HT-29 (cell line): ENCODE measurements at regions not wholly inside any gene's neighbourhood (a gene's known extent, or its start where the extent isn't known, plus 50 kb on each side); places are given as distances from the start of the nearest gene placed in this dataset.
"Not testable (repeated sequence)": the region's sequence is repeated elsewhere in the genome, so short reads cannot be mapped to it uniquely, and the experiment has no call there.

Source experiments
- DNase-seq: peaks from one replicate; pipeline ENCODE4 v3.0.0-alpha.2; 2015; ENCODE audit warnings: low spot score

- DNase-seq = not testable (repeated sequence)
Measured at GRCh38 chr13:84775920-84776319, 893.6 kb upstream of the SLITRK1 start.

- no peak for DNase-seq
Measured at GRCh38 chr13:84774111-84774510, 891.8 kb upstream of the SLITRK1 start.

GRCh38 chr13:84760956-84761355, 878.7 kb upstream of the SLITRK1 start:
- DNase-seq = no peak

GRCh38 chr13:84749126-84749525, 866.9 kb upstream of the SLITRK1 start:
- no peak for DNase-seq

- DNase-seq = no peak
Measured at GRCh38 chr13:84745051-84745551, 862.8 kb upstream of the SLITRK1 start.

GRCh38 chr13:84744203-84744602, 861.9 kb upstream of the SLITRK1 start:
- DNase-seq = no peak

DNA sequence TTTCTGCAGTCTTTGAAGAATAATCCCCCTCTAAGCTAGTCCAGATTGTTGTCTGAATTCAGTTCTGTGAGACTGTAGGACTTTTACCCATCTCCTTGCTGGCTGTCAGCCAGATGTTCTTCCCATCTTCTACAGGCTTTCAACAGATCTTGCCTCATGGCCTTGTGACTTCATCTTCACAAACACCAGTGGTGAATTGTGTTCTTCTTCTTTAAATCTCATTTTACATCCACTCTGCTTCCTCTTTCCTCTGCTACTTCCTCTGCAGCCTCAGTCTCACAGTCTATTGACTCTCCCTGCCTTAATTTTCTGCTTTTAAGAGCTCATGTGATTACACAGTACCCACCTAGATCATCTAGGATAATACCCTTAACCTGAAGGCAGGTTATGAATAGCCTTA, 859.0 kb upstream of the SLITRK1 start:
- DNase-seq = no peak

- DNase-seq = no peak
Measured at GRCh38 chr13:84739021-84739420, 856.7 kb upstream of the SLITRK1 start.

DNA sequence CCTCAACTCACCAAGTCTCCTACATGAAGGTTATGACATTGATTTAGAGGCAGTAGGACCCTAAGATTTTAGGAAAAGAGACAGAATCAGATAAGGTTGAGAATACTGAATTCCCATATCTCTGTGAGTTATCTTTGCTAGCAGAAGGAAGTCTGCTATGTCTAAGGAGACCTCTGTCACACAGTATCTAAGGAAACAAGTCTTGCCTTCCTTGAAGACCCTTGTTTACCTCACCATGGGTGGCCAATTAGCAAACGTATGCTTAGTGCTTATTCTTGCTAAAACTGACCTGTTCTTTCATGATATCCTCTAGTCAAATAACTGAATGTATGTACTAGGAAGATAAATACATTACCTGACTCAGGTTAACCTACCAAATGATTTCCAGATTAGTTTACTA, 855.4 kb upstream of the SLITRK1 start:
- no peak for DNase-seq

DNA sequence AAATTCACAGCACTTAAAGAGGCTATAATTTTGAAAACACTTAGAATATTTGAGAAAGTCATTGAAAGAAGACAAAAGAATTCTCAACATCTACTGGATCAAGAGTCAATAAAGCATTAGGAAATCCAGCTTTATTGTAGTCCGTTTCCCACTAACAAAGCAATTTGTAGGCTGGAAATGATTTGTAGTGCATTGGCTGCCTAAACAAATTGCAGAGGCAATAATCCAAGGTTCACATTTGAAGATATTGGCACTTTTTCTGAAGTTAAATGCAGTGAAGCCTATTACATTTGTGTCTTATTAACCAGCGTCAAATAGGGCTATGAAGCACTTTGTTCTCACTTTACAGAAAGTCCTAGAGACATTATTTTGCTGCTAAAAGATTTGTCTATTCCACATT, 848.1 kb upstream of the SLITRK1 start:
- DNase-seq = no peak

DNA sequence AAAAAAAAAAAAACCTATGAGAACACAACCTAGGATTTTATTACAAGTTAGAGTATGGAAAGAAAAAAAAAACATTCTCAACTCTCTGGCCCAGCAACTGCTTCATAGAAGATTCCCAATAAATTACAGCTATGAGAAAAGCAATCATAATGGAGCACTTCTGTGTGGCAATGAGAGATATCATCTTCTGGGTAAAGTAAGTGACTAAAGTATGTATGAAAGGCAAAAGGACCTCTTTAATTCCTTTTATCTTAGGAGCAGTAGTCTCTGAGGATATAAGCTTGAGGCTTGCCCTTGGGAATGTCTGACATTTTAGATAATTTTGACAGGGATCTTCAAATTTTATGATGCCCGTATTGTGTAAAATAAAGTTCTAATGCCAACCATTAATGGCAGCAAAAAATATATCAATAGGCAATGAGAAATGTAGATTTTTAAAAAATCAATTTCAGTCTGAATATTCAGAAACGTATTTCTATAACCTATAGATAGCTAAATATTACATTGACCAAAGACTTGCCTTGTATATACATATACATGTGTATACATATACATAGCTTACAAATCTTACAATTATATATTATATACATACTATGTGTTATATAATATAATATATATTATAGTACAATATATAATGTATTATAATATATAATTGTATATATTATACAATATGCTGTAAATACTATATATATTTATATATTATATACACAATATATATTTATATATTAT, 823.9 kb upstream of the SLITRK1 start:
- DNase-seq = no peak

DNA sequence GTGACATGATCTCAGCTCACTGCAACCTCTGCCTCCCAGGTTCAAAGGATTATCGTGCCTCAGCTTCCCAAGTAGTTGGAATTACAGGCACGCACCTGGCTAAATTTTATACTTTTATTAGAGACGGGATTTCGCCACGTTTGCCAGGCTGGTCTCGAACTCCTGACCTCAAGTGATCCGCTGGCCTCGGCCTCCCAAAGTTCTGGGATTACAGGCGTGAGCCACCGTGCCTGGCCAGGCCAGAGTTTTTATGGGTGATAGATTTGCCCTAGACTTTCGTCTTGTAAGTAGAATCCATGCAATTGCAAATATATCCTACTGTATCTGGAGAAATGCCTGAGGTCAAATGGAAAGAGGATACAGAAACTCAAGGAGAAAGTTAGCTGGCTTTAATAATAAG, 819.9 kb upstream of the SLITRK1 start:
- DNase-seq = no peak

GRCh38 chr13:84697591-84697990, 815.3 kb upstream of the SLITRK1 start:
- DNase-seq = not testable (repeated sequence)

GRCh38 chr13:84686973-84687372, 804.7 kb upstream of the SLITRK1 start:
- no peak for DNase-seq

DNA sequence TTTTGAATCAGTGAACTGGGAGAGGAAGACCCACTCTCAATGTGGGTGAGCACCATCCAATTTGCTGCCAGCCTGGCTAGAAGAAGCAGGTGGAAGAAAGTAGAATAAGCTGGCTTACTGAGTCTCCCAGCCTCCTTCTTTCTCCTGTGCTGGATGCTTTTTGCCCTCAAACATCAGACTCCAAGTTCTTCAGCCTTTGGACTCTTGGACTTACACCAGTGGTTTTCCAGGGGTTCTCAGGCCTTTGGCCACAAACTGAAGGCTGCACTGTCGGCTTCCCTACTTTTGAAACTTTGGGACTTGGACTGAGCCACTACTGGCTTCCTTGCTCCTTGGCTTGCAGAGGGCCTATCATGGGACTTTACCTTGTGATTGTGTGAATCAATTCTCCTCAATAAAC, 804.2 kb upstream of the SLITRK1 start:
- DNase-seq = no peak

- DNase-seq = no peak
Measured at GRCh38 chr13:84684804-84685203, 802.5 kb upstream of the SLITRK1 start.

DNA sequence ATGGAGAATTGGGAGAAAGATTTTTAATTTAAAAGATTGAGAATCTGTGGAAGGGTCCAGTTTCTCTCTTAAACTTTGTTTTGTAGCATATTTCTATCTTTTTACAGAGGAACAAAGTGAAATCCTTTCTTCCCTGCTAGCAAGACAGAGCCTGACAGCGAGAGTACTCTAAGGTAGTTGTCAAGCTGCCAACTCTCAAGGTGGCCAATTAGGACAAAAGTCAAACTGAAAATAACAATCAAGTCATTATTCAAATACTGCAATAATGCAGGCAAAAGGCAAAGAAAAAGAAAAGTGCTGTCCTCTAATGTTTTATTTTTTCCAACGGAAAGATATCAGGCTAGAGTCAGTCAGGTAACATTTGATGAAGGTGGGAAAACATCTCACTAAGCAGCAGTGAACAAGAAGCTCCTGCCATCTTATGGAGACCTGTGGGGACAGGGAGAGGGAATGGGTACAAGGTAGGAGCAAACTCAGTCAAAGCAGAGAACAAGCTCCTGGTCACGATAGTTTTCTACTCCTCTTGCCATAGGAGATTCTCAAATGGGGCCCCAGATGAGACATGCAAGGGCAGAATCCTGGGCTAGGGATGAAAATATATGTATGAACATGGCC, 801.9 kb upstream of the SLITRK1 start:
- peak; percentile 51 for DNase-seq

DNA sequence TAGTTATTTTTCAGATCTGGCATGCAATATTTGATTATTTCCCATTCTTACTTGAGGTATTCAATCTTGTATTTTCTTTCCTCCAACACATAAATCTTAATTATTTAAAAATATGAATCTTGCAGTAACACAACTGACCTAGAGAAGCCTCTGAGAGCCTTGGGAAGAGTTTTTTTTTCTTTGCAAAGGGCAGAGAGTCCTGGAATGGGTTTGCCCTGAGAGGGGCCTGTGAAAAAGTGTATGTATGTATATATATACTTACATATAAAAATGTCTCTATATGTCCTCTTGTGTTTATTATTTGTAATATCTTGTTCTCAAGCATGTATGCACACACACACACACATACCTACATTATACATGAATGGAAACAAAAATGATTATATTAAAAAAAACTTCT, 801.2 kb upstream of the SLITRK1 start:
- DNase-seq = no peak

- DNase-seq = no peak
Measured at GRCh38 chr13:84677836-84678235, 795.6 kb upstream of the SLITRK1 start.

GRCh38 chr13:84672616-84673015, 790.3 kb upstream of the SLITRK1 start:
- DNase-seq = no peak

DNA sequence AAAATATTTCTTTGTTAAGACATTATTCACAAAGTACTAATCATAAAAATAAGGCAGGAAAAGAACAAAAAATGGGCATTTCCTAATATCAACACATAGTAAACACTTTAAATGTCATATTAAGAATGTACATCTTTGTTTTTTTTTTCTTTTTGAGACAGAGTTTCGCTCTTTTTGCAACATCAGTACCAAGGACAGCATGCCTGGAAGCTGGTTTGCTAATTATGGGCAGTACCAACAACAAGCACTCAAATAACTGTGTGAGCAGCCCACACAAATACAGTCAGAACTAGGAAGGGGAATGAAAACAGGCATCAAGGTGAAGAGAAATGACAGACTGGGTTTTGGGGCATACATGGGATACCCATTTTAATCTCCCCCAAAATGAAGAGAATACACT, 788.0 kb upstream of the SLITRK1 start:
- DNase-seq = no peak

DNA sequence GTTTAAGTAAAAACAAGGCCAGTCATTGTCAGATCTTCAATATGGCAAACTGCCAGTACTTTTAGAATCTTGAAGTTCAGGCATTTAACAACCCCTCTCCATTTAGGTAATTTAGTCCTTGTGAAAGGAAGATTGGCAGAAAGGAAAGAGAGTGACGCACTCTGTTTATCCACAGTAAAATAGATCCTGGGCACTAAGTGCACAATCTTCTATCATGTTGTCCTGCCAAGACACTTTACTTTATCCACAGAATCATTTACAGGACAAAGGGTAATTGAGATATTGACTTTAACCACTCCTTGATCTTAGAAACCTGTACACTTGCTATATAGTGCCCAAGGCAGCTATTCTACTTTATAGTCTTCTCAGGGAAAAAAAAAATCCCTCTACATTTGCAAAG, 786.4 kb upstream of the SLITRK1 start:
- DNase-seq = no peak

- DNase-seq = no peak
Measured at GRCh38 chr13:84662491-84662890, 780.2 kb upstream of the SLITRK1 start.
